GM23338 (cell line): ENCODE measurements at regions not wholly inside any gene's neighbourhood (a gene's known extent, or its start where the extent isn't known, plus 50 kb on each side); places are given as distances from the start of the nearest gene placed in this dataset.

Experiments
- CREB1 ChIP-seq: fragments of 250-450 bp; sonication (Bioruptor Pico); IDR thresholded peaks from 2 replicates; pipeline ENCODE4 v1.5.0; 2020; ENCODE audit warnings: low read depth, mild to moderate bottlenecking, moderate library complexity
- CTCF ChIP-seq, 2 experiments: fragments of 200-600 bp in 1 of 2; sonication (generic) in 1 of 2; conservative IDR thresholded peaks; 2 replicates each; pipeline versions ENCODE4 v1.5.1 to v1.6.1; 2016 to 2017; ENCODE audit warnings: antibody characterized with exemption in 2 of 2, low read depth in 2 of 2, mild to moderate bottlenecking in 2 of 2, moderate library complexity in 1 of 2
- EZH2 ChIP-seq: fragments of 200-600 bp; sonication (generic); IDR thresholded peaks from one replicate; pipeline ENCODE4 v1.8.0; 2017; ENCODE audit warnings: antibody characterized with exemption, mild to moderate bottlenecking, low read depth; ENCODE audit not compliant: unreplicated experiment
- JUNB ChIP-seq: IDR thresholded peaks from one replicate; pipeline ENCODE4 v1.6.1; 2016; ENCODE audit warnings: antibody characterized with exemption; ENCODE audit not compliant: unreplicated experiment
- NANOG ChIP-seq: IDR thresholded peaks from 2 replicates; pipeline ENCODE4 v1.6.1; 2016; ENCODE audit warnings: antibody characterized with exemption, borderline replicate concordance
- POLR2AphosphoS5 ChIP-seq: IDR thresholded peaks from 2 replicates; pipeline ENCODE4 v1.6.1; 2016; ENCODE audit warnings: antibody characterized with exemption, low read depth
- REST ChIP-seq: IDR thresholded peaks from one replicate; pipeline ENCODE4 v1.6.1; 2018; ENCODE audit warnings: antibody characterized with exemption; ENCODE audit not compliant: unreplicated experiment
- STAT1 ChIP-seq: IDR thresholded peaks from one replicate; pipeline ENCODE4 v1.6.1; 2016; ENCODE audit warnings: antibody characterized with exemption; ENCODE audit not compliant: unreplicated experiment
- ZNF462 ChIP-seq: fragments of 250-450 bp; sonication (Bioruptor Pico); IDR thresholded peaks from 2 replicates; pipeline ENCODE4 v1.5.0; 2020; ENCODE audit warnings: mild to moderate bottlenecking, moderate library complexity

GRCh38 chrX:79452881-79453280, 85.7 kb upstream of the ITM2A start (continued):
- TF ChIP-seq ZNF462 (CRISPR knock-in tag): no peak
- TF ChIP-seq REST: no peak
- no peak for TF ChIP-seq STAT1
- no peak for TF ChIP-seq POLR2AphosphoS5
- TF ChIP-seq CREB1: no peak
- TF ChIP-seq JUNB: no peak
- TF ChIP-seq EZH2: no peak
- no peak for TF ChIP-seq CTCF (conservative IDR thresholded peaks at IDR 0.05; ENCODE audit: low read depth in 2 of 2)
- no peak for TF ChIP-seq NANOG
